ENCODE measurements at regions not wholly inside any gene's neighbourhood (a gene's known extent, or its start where the extent isn't known, plus 50 kb on each side); places are given as distances from the start of the nearest gene placed in this dataset.

DNA sequence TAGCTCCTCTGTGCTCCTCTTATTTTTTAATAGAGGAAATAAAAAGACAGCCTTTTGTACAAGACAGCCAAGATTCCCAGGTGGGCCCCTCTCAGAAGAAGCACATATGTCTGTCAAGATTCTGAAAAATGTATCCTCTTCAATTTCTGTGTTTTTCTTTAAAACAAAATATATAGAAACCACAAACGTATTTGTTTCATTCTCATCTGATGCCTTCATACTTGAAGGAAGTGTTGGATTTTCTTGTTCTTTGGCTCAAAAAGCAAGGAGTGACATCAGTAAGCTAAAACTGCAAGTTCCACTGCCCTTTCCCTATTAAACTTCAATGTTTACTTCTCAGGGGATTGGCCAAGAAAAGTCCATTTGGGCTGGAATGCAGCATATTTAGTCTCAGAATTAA lies 193.8 kb upstream of the OSR1 start:
- DNase-seq: no peak

DNA sequence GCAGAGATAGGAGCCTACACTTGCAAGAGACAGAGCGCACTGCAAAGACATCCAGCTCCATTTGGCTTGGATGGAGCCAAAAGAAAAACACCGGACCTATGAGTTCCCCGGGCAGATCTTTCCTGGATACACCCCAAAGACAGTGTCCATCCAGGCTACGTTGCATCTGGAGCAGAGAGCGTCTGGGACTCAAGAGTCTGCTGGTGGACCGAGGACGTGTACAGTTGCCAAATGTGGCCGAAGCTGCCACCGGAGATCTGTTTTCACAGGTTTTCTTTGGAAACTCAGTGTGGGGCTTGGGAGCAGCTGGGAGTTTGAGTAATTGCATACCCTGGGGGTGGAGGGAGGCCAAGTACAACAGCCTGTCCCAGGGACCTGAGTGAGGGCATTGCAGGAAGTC lies 192.3 kb upstream of the OSR1 start:
- no peak for DNase-seq

DNA sequence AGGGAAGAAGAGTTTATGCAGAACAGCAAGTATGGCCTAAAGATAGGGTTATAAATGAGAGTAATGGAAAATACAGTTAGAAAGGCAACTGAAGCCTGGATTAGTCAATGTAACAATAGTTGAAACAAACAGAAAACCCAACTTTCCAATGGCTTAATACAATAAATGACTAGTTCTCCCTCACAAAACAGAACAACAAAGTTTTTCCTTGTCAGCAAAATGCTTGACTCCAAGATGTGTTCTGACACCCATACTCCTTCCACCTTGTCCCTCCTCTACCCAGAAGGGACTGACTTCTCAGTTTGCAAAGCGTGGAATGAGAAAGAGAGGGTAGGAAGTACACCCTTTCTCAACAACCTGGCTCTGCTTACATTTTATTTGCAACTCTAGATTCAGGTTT lies 191.4 kb upstream of the OSR1 start:
- no peak for DNase-seq

DNA sequence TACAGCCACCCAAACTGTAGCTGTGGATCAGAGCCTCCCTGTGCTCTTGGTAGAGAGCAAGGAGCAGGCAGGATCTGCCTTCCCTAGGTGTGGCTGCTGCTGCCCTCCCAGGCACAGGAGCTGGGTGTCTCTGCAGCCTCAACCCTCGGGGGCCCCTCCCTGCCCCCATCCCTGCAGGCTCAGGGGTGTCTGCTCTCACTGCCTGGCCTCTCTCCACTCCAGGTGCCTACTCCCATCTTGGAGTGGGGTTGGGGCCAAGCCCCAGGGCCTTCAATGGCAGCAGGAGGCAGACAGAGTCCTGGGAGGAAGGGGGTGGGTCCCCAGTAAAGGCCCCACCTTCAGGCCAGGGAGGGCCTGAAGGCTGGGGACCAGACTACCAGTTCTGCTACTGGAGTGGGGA lies 189.7 kb upstream of the OSR1 start:
- no peak for DNase-seq

DNA sequence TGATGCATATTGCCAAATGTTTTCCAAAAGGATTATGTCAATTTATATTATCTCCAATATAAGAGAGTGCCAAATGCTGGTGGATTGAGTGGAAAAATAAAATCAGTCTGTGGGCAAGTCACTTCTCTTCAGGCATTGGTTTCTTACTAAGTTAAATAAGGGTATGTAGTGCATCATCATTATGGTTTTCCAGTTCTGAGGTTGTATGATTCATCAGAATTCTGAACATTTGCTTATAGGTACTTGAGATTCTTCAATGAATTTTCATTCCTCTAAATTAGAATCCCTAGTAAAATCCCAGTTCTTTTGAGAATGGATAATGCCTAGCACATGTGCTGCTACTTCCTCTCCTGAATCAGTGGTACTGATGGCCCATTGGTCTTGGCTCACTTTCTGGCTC lies 188.9 kb upstream of the OSR1 start:
- DNase-seq: no peak

DNA sequence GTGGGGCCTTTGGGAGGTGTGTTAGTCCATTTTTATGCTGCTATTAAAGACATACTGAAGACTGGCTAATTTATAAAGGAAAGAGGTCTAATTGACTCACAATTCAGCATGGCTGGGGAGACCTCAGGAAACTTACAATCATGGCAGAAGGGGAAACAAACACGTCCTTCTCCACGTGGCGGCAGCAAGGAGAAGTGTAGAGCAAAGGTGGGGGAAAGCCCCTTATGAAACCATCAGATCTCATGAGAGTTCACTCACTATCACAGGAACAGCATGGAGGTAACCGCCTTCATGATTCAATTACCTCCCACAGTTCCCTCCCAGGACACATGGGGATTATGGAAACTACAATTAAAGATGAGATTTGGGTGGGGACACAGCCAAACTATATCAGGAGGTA lies 187.1 kb upstream of the OSR1 start:
- DNase-seq: no peak

DNA sequence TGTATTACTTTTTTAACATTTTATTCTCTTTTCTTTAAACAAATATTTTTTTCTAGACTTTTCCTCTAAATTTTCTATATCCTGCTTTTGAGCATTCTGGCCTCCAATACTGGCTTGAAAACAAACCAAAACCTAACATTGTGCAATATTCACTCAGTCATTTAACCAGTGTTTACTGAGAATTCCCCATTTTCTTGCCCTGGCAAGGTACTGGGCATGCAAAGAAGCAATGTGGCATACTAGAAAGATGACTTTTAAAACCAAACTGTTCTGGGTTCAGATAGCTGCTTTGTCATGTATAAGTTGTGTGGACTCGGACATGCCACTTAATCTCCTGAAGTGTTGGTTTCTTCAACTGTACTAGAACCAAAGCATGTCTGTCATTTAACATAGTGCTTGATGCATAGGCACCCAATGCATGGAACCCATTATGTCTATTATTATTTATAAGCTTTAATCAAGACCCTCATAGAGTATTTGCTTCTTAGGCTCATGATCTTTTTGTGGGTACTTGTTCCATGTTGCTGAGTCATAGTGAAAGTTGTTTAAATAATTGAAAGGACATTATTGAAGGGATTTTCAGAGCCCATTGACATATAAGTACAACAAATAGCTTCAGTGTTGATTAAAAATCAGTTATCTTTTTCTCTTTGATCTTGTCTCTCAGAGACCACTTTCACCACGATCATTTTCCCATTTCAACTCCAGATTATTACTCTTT lies 185.4 kb upstream of the OSR1 start:
- no peak for DNase-seq

DNA sequence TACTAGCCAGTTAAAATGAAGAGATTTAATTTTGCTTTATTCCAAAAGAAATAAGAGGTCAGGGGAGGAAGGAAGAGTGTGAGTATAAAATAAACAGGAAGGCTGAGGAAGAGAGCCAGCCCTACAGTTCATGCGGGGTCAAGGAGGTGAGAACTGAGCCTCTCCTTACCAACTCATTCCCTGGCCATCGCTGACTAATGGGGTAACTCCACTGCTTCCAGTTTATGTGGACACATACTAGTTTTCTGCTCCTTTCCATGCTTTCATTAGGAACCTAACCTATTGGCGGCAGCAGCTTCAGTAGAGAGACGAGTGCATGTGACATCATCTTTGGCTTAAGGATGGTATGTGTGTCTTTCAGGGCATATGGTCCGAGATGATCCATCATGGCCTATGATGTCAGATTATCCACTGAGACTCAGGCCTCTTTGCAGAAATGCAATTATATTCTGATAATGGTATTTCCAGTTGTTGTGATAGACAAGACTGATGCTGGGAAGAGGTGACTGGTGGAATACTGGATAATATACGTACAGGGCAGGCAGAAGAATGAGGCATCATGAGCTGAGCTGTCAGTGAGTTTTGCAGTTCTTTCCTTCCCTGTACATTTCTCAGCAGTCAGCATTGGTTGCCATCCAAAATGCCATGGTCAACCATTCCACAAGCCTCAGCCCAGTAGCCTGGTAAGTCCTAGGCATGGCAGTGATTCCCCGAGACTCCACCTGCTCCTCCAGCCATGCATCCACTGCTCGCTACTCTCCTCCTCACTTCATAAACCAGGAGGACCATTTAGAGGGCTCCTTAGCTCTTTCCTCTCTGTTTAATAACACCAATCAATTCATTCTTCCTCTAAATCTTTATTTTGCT lies 184.6 kb upstream of the OSR1 start:
- no peak for DNase-seq

DNA sequence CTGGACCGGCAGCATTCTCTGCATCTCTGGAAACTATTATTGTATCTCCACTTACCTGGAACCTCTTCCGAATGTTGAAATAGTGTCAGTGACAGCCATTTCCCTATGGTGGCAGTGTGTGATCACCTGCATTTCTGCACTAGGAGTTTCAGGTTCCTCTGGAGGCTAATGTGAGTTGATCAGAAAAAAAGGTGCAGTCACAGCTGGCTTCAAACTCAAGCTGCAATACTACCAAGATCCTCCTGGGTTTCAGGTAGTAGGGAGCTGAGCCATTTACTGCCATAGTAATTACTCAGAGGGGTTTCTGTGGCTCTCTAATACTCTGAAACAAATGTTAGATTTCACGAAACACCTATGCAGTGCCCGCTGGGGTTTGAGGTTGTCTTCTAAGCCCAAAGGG lies 183.5 kb upstream of the OSR1 start:
- no peak for DNase-seq

DNA sequence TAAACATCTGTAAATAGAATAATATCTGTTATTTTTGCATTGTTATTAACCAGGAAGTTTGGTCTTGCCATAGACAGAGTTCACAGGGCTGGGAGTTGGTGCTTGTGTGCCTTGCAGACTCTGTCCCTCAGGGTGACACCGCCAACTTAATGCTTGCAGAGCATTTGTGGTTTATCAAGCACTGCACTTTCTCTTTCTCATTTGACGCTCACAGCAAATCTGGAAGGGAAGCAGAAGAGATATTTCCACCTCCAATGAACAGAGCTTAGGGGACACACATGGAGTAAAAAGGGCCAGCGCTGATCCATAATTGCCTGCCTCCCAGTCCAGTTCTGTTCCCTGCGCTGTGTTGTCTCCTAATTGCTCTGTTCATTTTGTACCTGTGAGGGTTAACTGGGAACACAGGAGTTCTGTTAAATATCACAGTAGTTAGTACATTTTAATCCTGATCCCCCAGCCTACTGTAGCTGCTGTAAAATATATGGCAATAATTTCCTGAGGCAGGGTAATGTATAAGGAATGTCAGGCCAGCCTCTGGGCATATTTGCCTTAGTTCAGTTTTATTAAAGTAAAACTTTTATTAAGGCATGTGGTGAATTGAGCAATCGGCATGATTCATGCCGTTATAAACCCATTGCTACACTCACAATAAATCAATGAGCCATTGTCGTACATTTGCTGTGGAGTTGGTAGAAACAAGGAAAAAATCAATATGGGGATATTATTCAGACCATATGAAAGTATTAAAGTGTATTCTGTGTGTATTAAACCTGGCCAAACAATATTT lies 182.5 kb upstream of the OSR1 start:
- DNase-seq: no peak

DNA sequence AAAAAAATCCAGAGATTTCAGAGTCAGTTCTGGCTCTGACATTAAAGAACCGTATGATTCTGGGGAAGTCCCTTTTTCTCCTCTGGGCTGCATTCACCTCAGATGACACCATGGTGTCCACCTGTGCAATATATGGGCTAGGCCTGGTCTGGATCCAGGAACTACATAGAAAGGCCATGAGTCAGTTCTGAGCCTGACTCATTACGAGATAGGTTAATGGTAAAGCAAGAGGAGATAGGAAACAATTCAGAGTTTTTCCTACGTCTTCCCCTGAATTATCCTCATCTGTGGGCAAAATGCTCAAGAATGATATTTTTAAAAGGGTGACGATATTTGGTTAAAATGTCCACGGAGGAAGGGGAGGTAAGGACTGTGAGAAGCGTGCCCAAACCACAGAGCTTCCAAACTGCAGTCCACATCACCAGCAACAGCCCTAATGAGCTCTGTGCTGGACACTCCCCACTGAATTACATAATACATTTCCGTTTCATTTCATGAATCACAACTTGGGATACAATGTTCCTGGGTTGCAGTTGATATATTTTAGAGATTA lies 180.1 kb upstream of the OSR1 start:
- no peak for DNase-seq

DNA sequence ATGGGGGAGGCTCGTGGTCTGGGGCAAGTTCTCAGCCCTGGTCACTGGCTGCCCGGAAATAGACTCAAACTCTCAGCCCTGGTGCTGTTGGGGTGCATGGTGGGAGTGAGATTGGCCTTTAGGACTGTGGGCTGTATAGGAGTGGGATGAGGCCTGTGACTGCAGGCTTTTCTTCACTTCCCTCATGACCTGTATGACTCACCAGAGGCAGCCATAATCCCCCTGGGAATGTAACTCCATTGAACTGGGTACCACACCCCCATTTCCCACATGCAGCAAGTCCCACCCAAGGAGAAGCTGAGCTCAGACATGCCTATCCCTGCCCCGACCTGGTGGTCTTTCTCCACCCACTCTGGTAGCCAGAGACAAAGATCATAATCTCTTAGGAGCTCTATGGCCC lies 177.7 kb upstream of the OSR1 start:
- DNase-seq: no peak

DNA sequence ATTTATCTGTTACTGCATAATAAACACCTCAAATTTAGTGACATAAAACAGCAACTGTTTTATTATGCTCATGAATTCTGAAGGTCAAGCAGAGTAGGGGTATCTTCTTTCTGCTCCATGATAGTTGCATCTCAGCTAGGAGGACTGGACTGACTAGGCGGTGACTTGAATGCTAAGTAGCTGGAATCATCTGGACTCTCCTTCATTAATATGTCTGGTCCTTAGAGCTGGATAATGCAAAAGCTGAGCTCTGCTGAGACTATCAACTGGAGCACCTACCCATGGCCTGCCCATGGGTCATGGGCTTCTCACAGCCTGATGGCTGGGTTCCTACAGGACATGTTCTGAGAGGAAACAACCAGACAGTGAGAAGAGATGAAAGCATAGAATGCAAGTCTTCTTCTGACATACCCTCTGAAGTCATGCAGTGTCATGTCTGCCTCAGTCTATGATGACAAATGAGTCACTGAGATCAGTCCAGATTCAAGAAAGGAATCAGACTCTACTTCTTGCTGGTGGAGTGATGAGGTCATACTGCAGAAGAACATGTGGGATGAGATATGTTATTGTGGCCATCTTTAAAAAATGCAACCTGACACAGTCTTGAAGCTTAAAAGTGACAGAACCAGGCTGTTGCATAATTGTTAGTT lies 174.2 kb upstream of the OSR1 start:
- DNase-seq: no peak

DNA sequence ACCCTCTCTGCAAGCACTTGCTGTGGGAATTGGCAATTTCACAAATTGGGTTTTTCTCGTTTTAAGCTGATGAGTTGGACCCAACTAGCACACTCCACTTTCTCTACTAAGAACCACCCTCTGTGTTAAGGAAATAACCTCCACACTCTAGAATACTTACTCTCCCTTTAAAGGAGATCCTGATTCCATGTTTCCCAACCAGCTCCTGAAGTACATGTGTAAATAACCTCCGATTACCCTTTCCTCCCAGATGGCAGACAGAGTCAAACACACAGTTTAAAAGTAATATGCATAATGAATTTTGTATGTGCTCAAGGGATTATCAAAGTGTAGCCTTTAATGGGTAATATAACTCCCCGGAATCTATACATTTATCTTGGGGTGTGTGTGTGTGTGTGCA lies 171.3 kb upstream of the OSR1 start:
- DNase-seq: no peak

DNA sequence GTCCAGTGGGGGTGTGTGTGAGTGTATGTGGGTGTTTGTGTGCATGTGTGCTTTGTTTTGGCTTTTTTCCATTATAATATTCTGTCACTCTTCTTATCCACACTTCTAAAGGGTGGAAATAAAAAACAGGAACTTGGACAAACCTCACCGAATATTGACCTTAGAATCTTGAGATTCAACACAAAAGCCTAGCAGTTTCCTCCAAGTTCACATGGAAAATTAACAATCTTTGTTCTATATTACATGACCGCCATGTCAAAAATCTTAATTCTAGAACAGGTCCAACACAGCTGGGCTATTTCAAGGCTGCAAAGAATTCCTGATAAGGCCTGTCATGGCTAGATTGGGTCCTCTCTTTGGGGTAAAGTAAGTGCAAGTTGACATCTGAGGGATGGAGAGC lies 169.3 kb upstream of the OSR1 start:
- DNase-seq: no peak

DNA sequence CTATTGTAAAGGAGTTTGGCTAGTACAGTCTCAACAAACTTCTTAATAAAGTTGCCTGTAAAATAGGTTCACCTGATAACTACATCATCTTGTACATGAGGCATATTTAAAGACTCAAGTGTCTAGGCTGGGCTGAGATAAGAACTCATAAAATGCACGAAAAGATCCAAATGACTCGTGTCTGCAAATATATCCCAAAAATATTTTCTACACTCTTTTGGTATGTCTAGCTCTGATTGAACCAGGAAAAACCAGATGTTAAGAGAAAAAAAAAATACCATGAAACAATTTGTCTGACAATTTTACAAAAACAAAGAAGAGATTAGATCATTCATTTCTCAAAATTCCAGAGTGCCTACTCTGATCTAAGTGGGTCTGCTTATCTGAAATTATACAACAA lies 166.9 kb upstream of the OSR1 start:
- DNase-seq: no peak

DNA sequence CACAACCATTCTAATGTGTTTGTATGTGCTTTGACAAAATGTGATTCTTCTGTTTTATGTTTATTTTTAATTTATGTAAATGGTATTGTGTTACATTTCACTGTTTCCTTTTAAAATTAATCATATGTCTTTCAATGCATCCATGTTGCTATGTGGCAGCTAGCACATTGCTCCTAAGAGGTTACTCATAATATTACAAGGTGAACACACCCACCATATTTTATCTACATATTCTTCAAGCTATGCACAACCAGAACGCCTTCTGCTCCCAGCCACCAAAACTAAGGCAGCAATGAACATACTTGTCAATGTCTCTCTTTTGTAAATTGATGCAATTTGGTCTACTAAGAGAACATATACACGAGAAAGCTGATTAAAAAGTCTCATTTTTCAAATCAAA lies 160.6 kb upstream of the OSR1 start:
- no peak for DNase-seq

DNA sequence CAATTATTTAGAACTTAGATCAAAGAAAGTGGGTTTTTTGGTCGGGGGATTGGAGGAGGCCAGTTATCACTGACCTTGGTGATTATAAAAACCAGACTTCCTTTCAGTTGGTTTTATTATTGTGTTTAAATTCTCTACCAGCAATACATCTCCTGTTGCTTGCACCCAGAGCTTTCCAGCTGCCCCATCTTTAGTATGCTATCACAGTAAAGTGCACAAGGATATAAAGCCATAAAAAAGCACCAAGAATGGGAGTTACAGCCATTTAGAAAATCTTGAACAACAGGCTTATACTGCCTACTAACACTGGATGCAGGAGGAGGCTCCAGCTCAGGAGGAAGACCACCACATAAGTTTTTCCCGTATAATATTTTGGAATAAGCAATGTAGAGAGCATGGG lies 148.7 kb upstream of the OSR1 start:
- no peak for DNase-seq

DNA sequence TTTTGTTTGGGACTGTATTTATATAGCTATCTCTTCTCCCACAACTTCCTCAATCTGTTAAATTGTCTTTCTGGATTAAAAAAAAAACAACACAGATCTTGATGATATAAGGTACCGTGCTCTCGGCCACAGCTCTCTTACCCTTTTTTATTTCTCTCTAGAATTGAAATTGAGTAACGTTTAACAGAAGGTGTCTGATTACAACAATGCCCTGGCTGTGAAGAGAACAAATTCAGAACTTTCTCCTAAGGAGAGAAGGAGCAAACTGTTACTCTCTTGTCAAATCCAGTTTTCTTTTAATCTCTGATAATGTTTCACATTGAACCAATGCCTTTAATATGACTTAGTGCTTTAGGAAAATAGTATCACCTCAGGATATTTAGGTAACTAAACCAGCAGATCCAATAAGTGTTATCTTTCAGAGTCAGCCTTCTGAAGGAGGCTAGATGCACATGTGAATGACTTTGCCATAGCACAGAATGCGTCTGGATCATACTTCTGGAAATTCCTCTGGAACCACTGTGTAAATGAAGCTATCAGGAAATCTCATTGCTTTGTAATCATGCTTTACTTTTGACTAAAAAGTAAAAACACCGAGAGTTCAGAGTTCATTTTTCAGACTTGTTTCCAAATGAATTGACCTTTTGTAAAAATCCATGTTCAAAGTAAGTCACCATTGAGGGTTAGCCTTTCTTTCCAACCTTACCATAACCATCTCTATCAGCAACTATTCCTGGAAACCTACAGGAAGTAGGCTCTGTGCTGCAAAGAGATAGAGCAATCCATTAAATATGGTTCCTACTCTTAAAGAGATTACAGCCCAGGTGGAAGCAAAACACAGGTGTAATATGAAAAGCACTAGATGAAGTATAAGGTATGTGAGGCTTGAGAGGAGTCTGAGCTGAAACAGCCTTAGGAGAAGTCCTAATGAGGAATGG lies 147.0 kb upstream of the OSR1 start:
- DNase-seq: no peak
